Stimulated activated CD8-positive, alpha-beta memory T cell treated with anti-CD3 and anti-CD28 coated beads, Interleukin-2, amount 100 ng/mL, for 1 hour (primary cell): ENCODE measurements at regions not wholly inside any gene's neighbourhood (a gene's known extent, or its start where the extent isn't known, plus 50 kb on each side); places are given as distances from the start of the nearest gene placed in this dataset.
"Not testable (repeated sequence)": the region's sequence is repeated elsewhere in the genome, so short reads cannot be mapped to it uniquely, and the experiment has no call there.

Experiments used
- DNase-seq, 2 donors: peaks; one replicate each; pipeline ENCODE4 v3.0.0-alpha.2; 2020; ENCODE audit warnings: low read depth in 2 of 2

GRCh38 chr14:106652494-106652893 lies 1126.1 kb downstream of the TMEM121 start:
- no peak for DNase-seq

GRCh38 chr14:106657460-106657859 lies 1131.1 kb downstream of the TMEM121 start:
- DNase-seq, result peak; percentile 10 to 24

- DNase-seq, result not testable (repeated sequence)
Measured at GRCh38 chr14:106658066-106658860, 1131.9 kb downstream of the TMEM121 start.

- peak; percentile 13 to 26 for DNase-seq
Measured at GRCh38 chr14:106661561-106661960, 1135.2 kb downstream of the TMEM121 start.

- no peak for DNase-seq
Measured at GRCh38 chr14:106662936-106663550, 1136.7 kb downstream of the TMEM121 start.

- peak; percentile 12 to 13 for DNase-seq
Measured at GRCh38 chr14:106663805-106664410, 1137.5 kb downstream of the TMEM121 start.

- no peak for DNase-seq
Measured at GRCh38 chr14:106665814-106666213, 1139.4 kb downstream of the TMEM121 start.

- no peak for DNase-seq
Measured at GRCh38 chr14:106666341-106666740, 1140.0 kb downstream of the TMEM121 start.

- no peak for DNase-seq
Measured at GRCh38 chr14:106670011-106670410, 1143.6 kb downstream of the TMEM121 start.

GRCh38 chr14:106674093-106674492 lies 1147.7 kb downstream of the TMEM121 start:
- not testable (repeated sequence) for DNase-seq

GRCh38 chr14:106674509-106675125 lies 1148.2 kb downstream of the TMEM121 start:
- not testable (repeated sequence) for DNase-seq

GRCh38 chr14:106675716-106676115 lies 1149.3 kb downstream of the TMEM121 start:
- not testable (repeated sequence) for DNase-seq

- no peak for DNase-seq
Measured at GRCh38 chr14:106679776-106680175, 1153.4 kb downstream of the TMEM121 start.

GRCh38 chr14:106681161-106681560 lies 1154.8 kb downstream of the TMEM121 start:
- no peak for DNase-seq

- DNase-seq, result no peak
Measured at GRCh38 chr14:106681568-106681967, 1155.2 kb downstream of the TMEM121 start.

- no peak for DNase-seq
Measured at GRCh38 chr14:106683631-106684030, 1157.2 kb downstream of the TMEM121 start.

GRCh38 chr14:106686533-106686932 lies 1160.2 kb downstream of the TMEM121 start:
- no peak for DNase-seq

GRCh38 chr14:106690333-106690891 lies 1164.0 kb downstream of the TMEM121 start:
- no peak for DNase-seq

- DNase-seq, result no peak
Measured at GRCh38 chr14:106691601-106692291, 1165.4 kb downstream of the TMEM121 start.

GRCh38 chr14:106694638-106695393 lies 1168.4 kb downstream of the TMEM121 start:
- DNase-seq, result peak; percentile 24 to 41
